Liver (tissue), 8 donors: ENCODE measurements at regions not wholly inside any gene's neighbourhood (a gene's known extent, or its start where the extent isn't known, plus 50 kb on each side); places are given as distances from the start of the nearest gene placed in this dataset.

Source experiments
- DNase-seq: peaks from one replicate; pipeline ENCODE4 v3.0.0-alpha.2; 2017; ENCODE audit warnings: low spot score
- H3K27ac ChIP-seq, 2 donors: one replicate each; pipeline ENCODE4 v1.7.0; 2013; ENCODE audit warnings: inconsistent platforms in 2 of 2, low read length in 2 of 2, control low read depth in 1 of 2, low read depth in 1 of 2, mild to moderate bottlenecking in 1 of 2
- H3K27me3 ChIP-seq, 4 donors: one replicate each; pipeline versions ENCODE4 v1.6.1 to v1.7.0; 2013; ENCODE audit warnings: low read length in 3 of 4, inconsistent platforms in 1 of 4, mild to moderate bottlenecking in 1 of 4, moderate library complexity in 1 of 4; ENCODE audit not compliant: control insufficient read depth in 4 of 4, insufficient read depth in 4 of 4
- H3K36me3 ChIP-seq, 4 donors: one replicate each; pipeline versions ENCODE4 v1.6.1 to v1.7.0; 2013; ENCODE audit warnings: low read length in 3 of 4, mild to moderate bottlenecking in 3 of 4, low read depth in 1 of 4, moderate library complexity in 1 of 4; ENCODE audit not compliant: control insufficient read depth in 4 of 4, insufficient read depth in 3 of 4
- H3K4me1 ChIP-seq, 4 donors: one replicate each; pipeline versions ENCODE4 v1.6.1 to v1.7.0; 2013; ENCODE audit warnings: low read length in 3 of 4, mild to moderate bottlenecking in 3 of 4, moderate library complexity in 1 of 4; ENCODE audit not compliant: control insufficient read depth in 4 of 4, insufficient read depth in 4 of 4
- H3K4me3 ChIP-seq, 3 donors: one replicate each; pipeline versions ENCODE4 v1.6.1 to v1.7.0; 2013; ENCODE audit warnings: low read length in 3 of 3, control low read depth in 1 of 3, low read depth in 1 of 3, mild to moderate bottlenecking in 1 of 3
- H3K9ac ChIP-seq, 2 donors: one replicate each; pipeline ENCODE4 v1.7.0; 2013; ENCODE audit warnings: low read length in 2 of 2, mild to moderate bottlenecking in 2 of 2, moderate library complexity in 2 of 2, control low read depth in 1 of 2, low read depth in 1 of 2
- H3K9me3 ChIP-seq, 4 donors: one replicate each; pipeline versions ENCODE4 v1.6.1 to v1.7.0; 2013; ENCODE audit warnings: low read length in 3 of 4; ENCODE audit not compliant: control insufficient read depth in 4 of 4
- ATF3 ChIP-seq: IDR thresholded peaks from 2 replicates; pipeline ENCODE4 v1.6.1; 2016; ENCODE audit warnings: antibody characterized with exemption
- CTCF ChIP-seq: fragments of 150-350 bp; IDR thresholded peaks from 2 replicates; pipeline ENCODE4 v1.5.1; 2017; ENCODE audit warnings: improper control_type of control experiment, low read depth, low read length; ENCODE audit not compliant: missing input control
- EGR1 ChIP-seq, 2 donors: IDR thresholded peaks; 2 replicates each; pipeline ENCODE4 v1.6.1; 2016 to 2018; ENCODE audit warnings: antibody characterized with exemption in 2 of 2, low read depth in 2 of 2
- FOXA1 ChIP-seq: IDR thresholded peaks from 2 replicates; pipeline ENCODE4 v1.6.1; 2016; ENCODE audit warnings: antibody characterized with exemption
- FOXA2 ChIP-seq: IDR thresholded peaks from 2 replicates; pipeline ENCODE4 v1.6.1; 2016; ENCODE audit warnings: antibody characterized with exemption
- GABPA ChIP-seq, 2 donors: IDR thresholded peaks in 1 of 2; conservative IDR thresholded peaks in 1 of 2; 2 replicates each; pipeline ENCODE4 v1.6.1; 2016; ENCODE audit warnings: antibody characterized with exemption in 2 of 2, mild to moderate bottlenecking in 1 of 2, moderate library complexity in 1 of 2
- HNF4A ChIP-seq, 2 donors: conservative IDR thresholded peaks; 2 replicates each; pipeline ENCODE4 v1.6.1; 2016; ENCODE audit warnings: antibody characterized with exemption in 2 of 2, mild to moderate bottlenecking in 2 of 2
- HNF4G ChIP-seq: IDR thresholded peaks from 2 replicates; pipeline ENCODE4 v1.6.1; 2016; ENCODE audit warnings: antibody characterized with exemption
- JUND ChIP-seq, 2 donors: IDR thresholded peaks; 2 replicates each; pipeline ENCODE4 v1.6.1; 2016; ENCODE audit warnings: antibody characterized with exemption in 2 of 2
- MAX ChIP-seq: IDR thresholded peaks from 2 replicates; pipeline ENCODE4 v1.6.1; 2016; ENCODE audit warnings: antibody characterized with exemption
- NR2F2 ChIP-seq: IDR thresholded peaks from 2 replicates; pipeline ENCODE4 v1.6.1; 2016; ENCODE audit warnings: antibody characterized with exemption
- RAD21 ChIP-seq, 2 donors: IDR thresholded peaks; 2 replicates each; pipeline ENCODE4 v1.6.1; 2016; ENCODE audit warnings: antibody characterized with exemption in 2 of 2, mild to moderate bottlenecking in 2 of 2
- REST ChIP-seq: IDR thresholded peaks from 2 replicates; pipeline ENCODE4 v1.6.1; 2016; ENCODE audit warnings: antibody characterized with exemption, mild to moderate bottlenecking
- RXRA ChIP-seq, 2 donors: IDR thresholded peaks; 2 replicates each; pipeline ENCODE4 v1.6.1; 2017 to 2018; ENCODE audit warnings: antibody characterized with exemption in 2 of 2, mild to moderate bottlenecking in 1 of 2
- SP1 ChIP-seq: IDR thresholded peaks from 2 replicates; pipeline ENCODE4 v1.6.1; 2018; ENCODE audit warnings: antibody characterized with exemption, mild to moderate bottlenecking
- TAF1 ChIP-seq: conservative IDR thresholded peaks from 2 replicates; pipeline ENCODE4 v1.6.1; 2016; ENCODE audit warnings: antibody characterized with exemption, mild to moderate bottlenecking
- YY1 ChIP-seq: IDR thresholded peaks from 2 replicates; pipeline ENCODE4 v1.6.1; 2016; ENCODE audit warnings: antibody characterized with exemption, mild to moderate bottlenecking
- ZBTB33 ChIP-seq: IDR thresholded peaks from 2 replicates; pipeline ENCODE4 v1.6.1; 2016; ENCODE audit warnings: antibody characterized with exemption
- WGBS: extraction: QIAGEN DNeasy Blood & Tissue Kit; methylation state at CpG from one replicate; pipeline ENCODE4 v1.1.7; 2013; 5-methylcytosine and 5-hydroxymethylcytosine counted together
- donor health status: healthy.
- donor health status: healthy.
- donor health status: healthy.
- donor health status: healthy.
- donor health status: healthy.

GRCh38 chr16:64147941-64148340, 973.9 kb downstream of the CDH11 start:
- no peak for DNase-seq
- WGBS, result 86% methylated on average over 3 of the region's 3 CpGs
- no peaks in the 10 kb centered on the region for H3K36me3 ChIP-seq
- TF ChIP-seq EGR1 (IDR thresholded peaks at IDR 0.05; ENCODE audit: low read depth in 2 of 2) (no peak), JUND (IDR thresholded peaks at IDR 0.05) (no peak), RAD21 (IDR thresholded peaks at IDR 0.05) (no peak), ZBTB33 (no peak), FOXA1 (no peak), TAF1 (no peak), GABPA (IDR thresholded peaks at IDR 0.05 in 1 of 2, conservative IDR thresholded peaks at IDR 0.05 in 1 of 2) (no peak), ATF3 (no peak), YY1 (no peak)
- H3K4me3 ChIP-seq, result no peak overlapping the region
- H3K4me1 ChIP-seq, result no peaks in the 10 kb centered on the region
- H3K27ac ChIP-seq, result no peak overlapping the region
- no peaks in the 10 kb centered on the region for H3K27me3 ChIP-seq
- no peak overlapping the region for H3K9ac ChIP-seq
- H3K9me3 ChIP-seq, result no peaks in the 10 kb centered on the region

GRCh38 chr16:64144617-64145016, 977.2 kb downstream of the CDH11 start:
- H3K4me3 ChIP-seq, result no peak overlapping the region
- no peak for TF ChIP-seq YY1
- 71% methylated on average over 2 of the region's 2 CpGs for WGBS

GRCh38 chr16:64138621-64139020, 983.2 kb downstream of the CDH11 start:
- TF ChIP-seq RAD21 (IDR thresholded peaks at IDR 0.05) (no peak), FOXA1 (no peak), JUND (IDR thresholded peaks at IDR 0.05) (no peak), CTCF (no peak), ZBTB33 (no peak), MAX (no peak), REST (no peak), NR2F2 (no peak), SP1 (no peak), FOXA2 (no peak), EGR1 (IDR thresholded peaks at IDR 0.05; ENCODE audit: low read depth in 2 of 2) (no peak), YY1 (no peak), RXRA (IDR thresholded peaks at IDR 0.05) (no peak), HNF4G (no peak), TAF1 (no peak), HNF4A (conservative IDR thresholded peaks at IDR 0.05) (no peak), ATF3 (no peak), GABPA (IDR thresholded peaks at IDR 0.05 in 1 of 2, conservative IDR thresholded peaks at IDR 0.05 in 1 of 2) (no peak)
- no peaks in the 10 kb centered on the region for H3K4me1 ChIP-seq
- no peaks in the 10 kb centered on the region for H3K36me3 ChIP-seq
- no peak overlapping the region for H3K27ac ChIP-seq
- H3K9me3 ChIP-seq, result peaks cover 0 to 4% (median 0%) of the 10 kb centered on the region in 4 donors
- H3K9ac ChIP-seq, result no peak overlapping the region
- WGBS, result 78% methylated on average over 2 of the region's 2 CpGs
- H3K27me3 ChIP-seq, result no peaks in the 10 kb centered on the region
- no peak for DNase-seq
- no peak overlapping the region for H3K4me3 ChIP-seq

More at GRCh38 chr16:64144617-64145016, 977.2 kb downstream of the CDH11 start:
- no peaks in the 10 kb centered on the region for H3K4me1 ChIP-seq
- peaks cover 0 to 4% (median 0%) of the 10 kb centered on the region in 4 donors for H3K9me3 ChIP-seq
- no peaks in the 10 kb centered on the region for H3K27me3 ChIP-seq
- H3K36me3 ChIP-seq, result no peaks in the 10 kb centered on the region
- H3K27ac ChIP-seq, result no peak overlapping the region
- DNase-seq, result no peak
- no peak overlapping the region for H3K9ac ChIP-seq
